Stimulated activated CD4-positive, alpha-beta T cell treated with anti-CD3 and anti-CD28 coated beads, TNF-alpha, amount 100 ng/mL, for 48 hours (primary cell): ENCODE measurements at regions not wholly inside any gene's neighbourhood (a gene's known extent, or its start where the extent isn't known, plus 50 kb on each side); places are given as distances from the start of the nearest gene placed in this dataset.

Experiments used
- DNase-seq, 3 donors: peaks; one replicate each; pipeline ENCODE4 v3.0.0-alpha.2; 2020; ENCODE audit warnings: low read depth in 3 of 3

DNA sequence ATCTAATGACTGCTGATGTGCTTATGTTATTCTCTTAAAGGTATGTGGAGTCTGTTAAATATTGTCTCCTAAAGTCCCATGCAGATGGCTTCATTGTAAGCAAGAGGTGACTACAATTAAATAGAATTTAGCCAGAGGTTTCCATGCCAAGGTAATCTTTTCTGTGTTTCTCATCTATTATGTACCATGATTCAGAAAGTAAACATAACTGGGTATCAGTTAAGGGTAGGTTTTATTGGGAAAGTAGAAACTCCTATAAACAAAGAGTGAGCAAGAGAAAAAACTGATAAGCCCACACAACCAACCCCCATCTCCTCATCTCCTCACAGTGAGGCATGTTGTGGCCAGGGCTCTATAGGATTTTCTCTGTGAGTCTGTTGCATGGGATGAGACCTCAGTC is 611.7 kb downstream of the SNAPC1 start:
- no peak for DNase-seq

DNA sequence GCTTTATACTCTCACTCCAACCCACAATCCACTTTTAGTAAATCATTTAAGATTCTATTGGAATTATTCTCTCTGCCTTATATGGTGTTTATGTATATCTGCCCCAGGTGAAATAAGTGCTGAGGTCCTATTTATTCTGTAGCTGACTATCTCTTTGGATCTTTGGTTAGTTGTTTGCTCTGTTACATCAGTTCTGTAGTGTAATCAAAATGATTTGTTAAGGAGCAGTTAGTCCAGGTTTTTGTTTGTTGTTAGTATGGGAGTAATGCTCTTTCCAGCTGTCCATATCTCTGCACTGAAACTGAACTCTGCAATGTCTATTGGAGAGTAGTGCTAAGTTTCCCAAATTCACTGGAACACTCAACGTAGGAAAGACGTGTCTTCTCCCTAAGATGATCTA is 615.8 kb downstream of the SNAPC1 start:
- no peak for DNase-seq

- no peak for DNase-seq
Observed at GRCh38 chr14:62381311-62382070, 619.3 kb downstream of the SNAPC1 start.

DNA sequence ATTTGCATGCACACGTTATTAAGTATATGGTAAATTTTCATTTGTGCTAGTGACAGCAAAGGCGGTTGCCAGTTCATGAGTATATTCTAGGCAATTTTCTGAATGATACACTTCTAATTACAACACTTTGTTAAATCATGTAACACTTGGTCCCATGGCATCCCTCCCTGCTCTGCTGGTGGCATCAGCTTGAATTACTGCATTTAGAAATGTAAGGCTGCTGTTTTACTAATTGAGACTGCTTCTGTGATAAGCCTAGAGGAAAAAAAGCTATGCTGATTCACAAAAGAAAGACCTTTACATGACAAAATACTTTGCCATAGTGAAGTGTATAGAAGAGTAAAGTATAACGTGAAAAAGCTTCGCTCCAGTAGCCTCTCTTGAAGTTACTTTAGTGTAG is 636.1 kb downstream of the KCNH5 start:
- DNase-seq: no peak

GRCh38 chr14:62409626-62410300 is 635.5 kb downstream of the KCNH5 start:
- DNase-seq: no peak

DNA sequence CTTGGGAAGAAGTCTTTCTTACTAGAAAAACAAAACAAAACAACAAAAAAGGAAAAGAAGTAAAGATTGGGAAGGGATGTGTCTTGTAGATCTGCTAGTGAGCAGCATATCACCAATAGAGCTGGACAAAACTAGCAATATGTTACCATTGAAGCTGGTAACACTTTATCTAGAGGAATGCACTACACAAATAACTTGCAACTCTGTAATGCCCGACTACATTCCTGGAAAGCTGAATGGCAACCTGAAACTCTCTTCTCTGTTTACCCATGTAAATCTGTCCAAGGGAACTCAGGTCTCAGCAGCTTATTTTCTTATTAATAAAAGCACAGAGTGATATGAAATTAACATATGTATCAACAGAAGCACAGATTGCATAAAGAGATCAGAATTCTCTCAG is 624.4 kb downstream of the KCNH5 start:
- no peak for DNase-seq

DNA sequence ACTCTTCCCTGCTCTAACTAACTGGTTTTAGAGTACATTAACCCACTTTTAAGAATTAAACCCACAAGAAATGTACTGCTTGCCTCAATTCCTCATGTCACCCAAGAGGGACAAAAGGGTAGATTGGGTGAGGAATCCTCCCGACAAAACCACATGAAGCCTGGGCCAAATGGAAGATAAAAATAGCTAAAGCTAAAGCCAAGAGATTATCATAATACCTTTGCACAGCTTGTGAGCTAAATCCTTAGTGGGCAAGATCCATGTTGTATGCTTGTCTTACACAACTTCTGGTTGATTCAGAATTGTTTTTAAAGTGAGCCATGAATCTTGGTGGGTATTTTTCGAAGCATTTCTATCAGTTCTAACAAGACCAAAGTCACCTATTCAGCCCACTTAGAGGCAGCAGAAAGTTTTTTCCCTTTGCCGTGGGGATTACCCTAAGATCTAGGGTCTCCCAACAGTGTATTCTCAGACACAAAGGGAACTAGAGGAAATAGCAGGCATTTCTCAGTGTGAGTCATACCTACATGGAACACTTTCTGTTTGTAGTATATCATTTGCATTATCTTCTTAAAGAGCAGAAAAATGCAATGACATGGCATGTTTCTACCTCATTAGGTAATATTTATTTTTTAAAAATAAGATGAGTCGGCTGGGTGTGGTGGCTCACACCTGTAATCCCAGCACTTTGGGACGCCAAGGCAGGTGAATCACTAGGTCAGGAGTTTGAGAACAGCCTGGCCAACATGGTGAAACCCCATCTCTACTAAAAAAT is 616.6 kb downstream of the KCNH5 start:
- no peak for DNase-seq

- no peak for DNase-seq
Observed at GRCh38 chr14:62429683-62430082, 615.6 kb downstream of the KCNH5 start.

- DNase-seq: no peak
Observed at GRCh38 chr14:62431496-62431895, 613.8 kb downstream of the KCNH5 start.

DNA sequence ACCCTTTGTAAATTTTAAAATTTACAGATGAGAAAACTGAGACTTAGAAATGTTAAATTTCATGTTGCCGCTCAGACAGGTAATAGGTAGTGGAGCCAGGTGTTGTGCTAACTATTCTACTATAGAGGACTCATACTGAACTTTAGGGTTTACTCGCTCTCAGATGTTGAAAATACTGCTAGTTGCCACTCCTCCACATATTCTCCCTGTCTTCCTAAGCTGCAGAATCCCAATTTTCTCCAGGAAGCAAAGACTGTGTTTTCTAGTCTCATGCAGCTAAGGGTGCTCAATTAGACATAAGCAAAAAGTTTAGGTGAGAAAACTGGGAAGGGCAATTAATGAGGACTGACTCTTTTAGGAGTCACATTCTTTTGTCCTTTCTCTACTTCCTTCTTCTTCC is 612.3 kb downstream of the KCNH5 start:
- no peak for DNase-seq

GRCh38 chr14:62436261-62436660 is 609.0 kb downstream of the KCNH5 start:
- DNase-seq: no peak

- no peak for DNase-seq
Observed at GRCh38 chr14:62439210-62439609, 606.0 kb downstream of the KCNH5 start.

DNA sequence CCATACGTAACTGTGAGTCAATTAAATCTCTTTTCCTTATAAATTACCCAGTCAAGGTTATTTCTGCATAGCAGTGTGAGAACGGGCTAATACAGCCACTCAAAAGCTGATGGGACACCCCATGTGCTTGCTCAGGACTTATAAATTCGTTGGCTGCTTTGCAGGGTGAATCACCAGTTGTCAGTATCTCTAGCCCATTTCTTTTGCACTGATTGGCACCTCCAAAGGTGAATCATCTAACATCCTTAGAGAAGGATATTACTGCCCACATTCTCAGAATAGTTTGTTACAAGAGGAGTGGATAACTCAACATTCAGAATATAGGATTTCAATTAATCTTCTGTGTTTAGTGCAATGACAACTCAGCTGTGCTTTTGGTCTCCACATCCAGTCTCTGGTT is 601.5 kb downstream of the KCNH5 start:
- DNase-seq: no peak

GRCh38 chr14:62445570-62445969 is 599.7 kb downstream of the KCNH5 start:
- DNase-seq: no peak

DNA sequence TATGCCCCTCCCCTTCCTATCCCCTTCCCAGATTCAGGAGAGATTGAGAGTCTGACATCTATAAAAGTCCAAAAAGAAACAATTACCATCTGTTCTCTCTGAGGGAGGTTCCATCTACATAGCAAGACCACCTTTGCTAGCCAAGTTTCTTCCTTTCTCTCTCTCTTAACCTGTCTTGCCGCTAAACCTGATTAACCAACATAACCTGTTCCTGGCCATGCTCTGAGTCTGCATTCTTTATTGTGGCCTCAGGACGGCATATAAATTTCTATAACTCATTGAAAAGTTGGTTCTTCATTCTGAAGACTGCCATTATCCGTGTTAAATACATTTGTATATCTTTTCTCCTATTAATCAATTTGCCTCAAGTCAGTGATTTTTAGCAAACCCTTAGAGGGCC is 594.0 kb downstream of the KCNH5 start:
- DNase-seq: no peak

- DNase-seq: no peak
Observed at GRCh38 chr14:62453226-62453625, 592.0 kb downstream of the KCNH5 start.

DNA sequence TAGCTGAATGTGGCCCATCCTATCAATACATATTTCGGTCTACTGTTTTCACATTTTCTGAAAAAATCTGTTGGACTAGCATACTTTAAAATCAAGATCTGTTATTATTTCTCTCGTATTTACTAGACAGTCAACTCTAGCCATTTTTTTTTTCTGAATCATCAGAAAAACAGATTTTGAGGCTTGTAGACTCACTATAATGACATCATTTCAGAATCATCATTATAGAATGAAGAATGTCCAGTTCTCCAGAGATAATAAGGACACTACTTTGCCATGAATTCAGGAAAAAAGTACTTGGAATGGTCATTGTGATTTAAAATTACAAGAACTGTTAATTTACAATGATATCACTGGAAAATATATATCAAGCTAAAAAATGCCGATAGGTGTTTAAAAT is 589.8 kb downstream of the KCNH5 start:
- DNase-seq: no peak

GRCh38 chr14:62462988-62463387 is 582.3 kb downstream of the KCNH5 start:
- DNase-seq: no peak

DNA sequence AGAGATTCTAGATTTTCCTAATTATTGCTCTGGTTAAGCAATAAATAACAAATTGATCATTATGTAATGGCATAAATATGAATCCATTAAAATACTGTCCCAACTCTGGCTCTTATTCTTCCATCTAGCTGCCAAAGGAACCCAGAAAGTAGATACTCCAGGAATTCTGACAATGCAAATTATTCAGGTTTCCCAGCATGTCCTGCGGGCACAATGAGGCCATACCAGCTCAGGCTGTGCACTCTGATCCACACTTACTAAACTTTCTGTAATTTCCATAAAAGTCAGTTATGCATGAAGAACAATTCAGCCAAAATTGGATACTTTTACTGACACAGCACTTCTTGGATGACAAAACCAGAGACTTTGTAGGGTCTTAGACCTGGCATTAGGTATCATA is 576.3 kb downstream of the KCNH5 start:
- no peak for DNase-seq

- DNase-seq: no peak
Observed at GRCh38 chr14:62470935-62471334, 574.3 kb downstream of the KCNH5 start.

DNA sequence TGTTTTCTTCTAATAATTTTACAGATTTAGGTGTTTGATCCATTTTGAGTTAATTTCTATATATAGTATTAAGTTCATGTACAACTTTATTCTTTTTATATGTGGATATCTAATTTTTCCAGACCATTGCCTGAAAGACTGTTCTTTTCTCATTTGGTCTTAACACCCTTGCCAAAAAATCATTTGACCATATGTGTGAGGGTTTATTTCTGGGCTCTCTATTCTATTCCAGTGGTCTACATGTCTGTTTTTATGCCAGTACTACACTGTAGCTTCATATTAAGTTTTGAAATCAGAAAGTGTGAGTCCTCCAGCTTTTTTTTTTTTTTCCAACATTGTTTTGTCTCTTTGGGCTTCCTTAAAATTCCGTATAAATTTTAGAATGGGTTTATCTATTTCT is 554.1 kb downstream of the KCNH5 start:
- DNase-seq: no peak

DNA sequence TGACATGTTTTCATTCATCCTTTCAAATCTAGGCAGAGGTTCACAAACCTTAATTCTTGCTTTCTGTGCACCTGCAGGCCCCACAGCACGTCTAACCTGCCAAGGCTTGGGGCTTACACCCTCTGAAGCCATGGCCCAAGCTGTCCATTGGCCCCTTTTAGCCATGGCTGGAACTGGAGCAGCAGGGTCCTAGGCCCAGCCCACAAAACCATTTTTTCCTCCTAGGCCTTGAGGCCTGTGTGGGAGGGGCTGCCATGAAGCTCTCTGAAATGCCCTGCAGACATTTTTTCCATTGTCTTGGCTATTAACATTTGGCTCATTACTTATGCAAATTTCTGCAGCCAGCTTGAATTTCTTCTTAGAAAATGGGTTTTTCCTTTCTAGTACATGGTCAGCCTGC is 547.5 kb downstream of the KCNH5 start:
- no peak for DNase-seq
